K562 (cell line): ENCODE measurements at regions not wholly inside any gene's neighbourhood (a gene's known extent, or its start where the extent isn't known, plus 50 kb on each side); places are given as distances from the start of the nearest gene placed in this dataset.

Source experiments
- ATAC-seq: fragments of 200-7000 bp; cut with Tn5 transposase; 3 replicates; pipeline ENCODE4 v1.9.1; 2020; ENCODE audit warnings: moderate library complexity
- BruUV-seq: library from RNA; stranded (reverse); fragments of 400-500 nt; replicated peaks from 2 replicates; lab custom pipeline; 2021; lab: Mats Ljungman, UMichigan
- CTCF ChIA-PET: fragments of 300-600 bp; formaldehyde crosslinking; extraction: SDS; loops from one replicate; lab custom pipeline; 2021; ENCODE audit warnings: low intra/inter-chr PET ratio; lab: Yijun Ruan, JAX
- POLR2A ChIA-PET: fragments of 300-600, 350-650 bp; sonication (Branson Sonifier 250); formaldehyde crosslinking; extraction: SDS; loops from one replicate; lab custom pipeline; 2021; ENCODE audit warnings: antibody characterized with exemption, inconsistent platforms; lab: Yijun Ruan, JAX
- DNase-seq, 4 experiments: peaks; one replicate each; pipeline versions ENCODE4 v3.0.0 to v3.0.0-alpha.2; 2011 to 2018; ENCODE audit warnings: low spot score in 3 of 4, mixed read lengths in 3 of 4; ENCODE audit errors: extremely low read depth in 1 of 4
- FAIRE-seq: peaks from 2 replicates; lab custom pipeline; 2011; peaks lifted over from hg19 to GRCh38; lab: Jason Lieb, UNC
- H2AFZ ChIP-seq: 2 replicates; pipeline ENCODE4 v1.6.0; 2011; ENCODE audit warnings: low read depth, low read length, control low read depth, inconsistent platforms
- H3K27ac ChIP-seq: fragments of 200-600 bp; 3 replicates; pipeline ENCODE4 v1.8.0; 2011; ENCODE audit warnings: low read depth, mild to moderate bottlenecking, control low read depth, inconsistent platforms, low read length, moderate library complexity, mixed read lengths; ENCODE audit errors: extremely low read depth
- H3K27me3 ChIP-seq, 2 experiments: fragments of 300-600 bp in 1 of 2; 2 replicates in 1 of 2; 3 replicates in 1 of 2; pipeline versions ENCODE4 v1.6.0 to v1.8.0; 2011; ENCODE audit warnings: inconsistent platforms in 2 of 2, low read length in 2 of 2, mild to moderate bottlenecking in 1 of 2, mixed read lengths in 1 of 2, moderate library complexity in 1 of 2; ENCODE audit not compliant: control insufficient read depth in 2 of 2, insufficient read depth in 2 of 2
- H3K36me3 ChIP-seq: fragments of 300-600 bp; 3 replicates; pipeline ENCODE4 v1.8.0; 2011; ENCODE audit warnings: mild to moderate bottlenecking, low read length, inconsistent platforms; ENCODE audit not compliant: control insufficient read depth, insufficient read depth
- H3K4me1 ChIP-seq, 2 experiments: fragments of 200-600 bp in 1 of 2; replicated peaks in 1 of 2; 2 replicates in 1 of 2; 3 replicates in 1 of 2; pipeline versions ENCODE4 v1.5.1 to v1.8.0; 2011; ENCODE audit warnings: inconsistent platforms in 2 of 2, low read length in 2 of 2, mild to moderate bottlenecking in 1 of 2, mixed read lengths in 1 of 2, moderate library complexity in 1 of 2; ENCODE audit not compliant: control insufficient read depth in 2 of 2, insufficient read depth in 2 of 2
- H3K4me2 ChIP-seq: 2 replicates; pipeline ENCODE4 v1.6.1; 2011; ENCODE audit warnings: low read length, control low read depth, inconsistent platforms, mixed read lengths; ENCODE audit not compliant: insufficient read depth
- H3K4me3 ChIP-seq: fragments of 200-600 bp; sonication (generic), shearing (Covaris generic); 2 replicates; pipeline ENCODE4 v1.5.1; 2016; ENCODE audit warnings: control low read depth, inconsistent platforms
- H3K79me2 ChIP-seq: fragments of 200-600 bp; 3 replicates; pipeline ENCODE4 v1.8.0; 2011; ENCODE audit warnings: low read length, inconsistent platforms; ENCODE audit not compliant: control insufficient read depth, insufficient read depth
- H3K9ac ChIP-seq, 2 experiments: 2 replicates each; pipeline versions ENCODE4 v1.6.0 to v1.6.1; 2011; ENCODE audit warnings: low read depth in 2 of 2, low read length in 2 of 2, control low read depth in 1 of 2, inconsistent platforms in 1 of 2, mild to moderate bottlenecking in 1 of 2, mixed read lengths in 1 of 2; ENCODE audit not compliant: insufficient read depth in 1 of 2
- H3K9me1 ChIP-seq: one replicate; pipeline ENCODE4 v1.6.0; 2011; ENCODE audit warnings: inconsistent platforms, mild to moderate bottlenecking, low read length, moderate library complexity; ENCODE audit not compliant: control insufficient read depth, insufficient read depth
- H3K9me3 ChIP-seq: replicated peaks from 2 replicates; pipeline ENCODE4 v1.5.1; 2011; ENCODE audit warnings: low read depth, low read length, inconsistent platforms; ENCODE audit not compliant: control insufficient read depth, insufficient read depth
- H4K20me1 ChIP-seq: replicated peaks from 2 replicates; pipeline ENCODE4 v1.6.1; 2011; ENCODE audit warnings: low read length, inconsistent platforms, mixed read lengths; ENCODE audit not compliant: control insufficient read depth, insufficient read depth
- ETS2 ChIP-seq: IDR thresholded peaks from 2 replicates; pipeline ENCODE4 v1.6.1; 2016; ENCODE audit warnings: borderline replicate concordance, missing genetic modification characterization, mild to moderate bottlenecking, moderate library complexity, missing compliant biosample characterization; ENCODE audit not compliant: poor library complexity, severe bottlenecking
- GABPB2 ChIP-seq: fragments of 250-450 bp; sonication (Bioruptor Pico); conservative IDR thresholded peaks from 2 replicates; pipeline ENCODE4 v1.5.1; 2021; ENCODE audit warnings: mild to moderate bottlenecking
- HDAC8 ChIP-seq: fragments of 450-650 bp; IDR thresholded peaks from 2 replicates; pipeline ENCODE4 v1.6.1; 2016; ENCODE audit warnings: mild to moderate bottlenecking, missing genetic modification characterization, moderate library complexity, missing compliant biosample characterization
- HMGN3 ChIP-seq: IDR thresholded peaks from 2 replicates; pipeline ENCODE4 v1.6.1; 2011; ENCODE audit warnings: borderline replicate concordance, low read depth, mild to moderate bottlenecking, mixed read lengths, low read length; ENCODE audit not compliant: insufficient read length; ENCODE audit errors: extremely low read depth
- HOMEZ ChIP-seq: fragments of 250-450 bp; sonication (Bioruptor Pico); IDR thresholded peaks from 2 replicates; pipeline ENCODE4 v1.4.0; 2020; ENCODE audit warnings: mild to moderate bottlenecking, moderate library complexity
- MTA3 ChIP-seq: fragments of 450-650 bp; formaldehyde crosslinking; IDR thresholded peaks from 2 replicates; pipeline ENCODE4 v1.6.1; 2017; ENCODE audit warnings: mild to moderate bottlenecking, borderline replicate concordance
- MXI1 ChIP-seq: IDR thresholded peaks from 2 replicates; pipeline ENCODE4 v1.6.1; 2011; ENCODE audit warnings: low read depth, mild to moderate bottlenecking, improper control_type of control experiment, low read length
- NCOA1 ChIP-seq: fragments of 450-650 bp; IDR thresholded peaks from 2 replicates; pipeline ENCODE4 v1.6.1; 2016; ENCODE audit warnings: low read depth
- NCOA2 ChIP-seq, 2 experiments: fragments of 450-650 bp; IDR thresholded peaks; 2 replicates each; pipeline ENCODE4 v1.6.1; 2018; ENCODE audit warnings: mild to moderate bottlenecking in 2 of 2, moderate library complexity in 1 of 2; ENCODE audit not compliant: partially characterized antibody in 2 of 2
- NR2C2 ChIP-seq, 2 experiments: fragments of 200-800 bp in 1 of 2; sonication (Bioruptor generic) in 1 of 2; sonication (generic) in 1 of 2; formaldehyde crosslinking in 1 of 2; IDR thresholded peaks; 2 replicates each; pipeline versions ENCODE4 v1.6.1 to v1.8.0; 2016 to 2022; ENCODE audit warnings: mild to moderate bottlenecking in 1 of 2, missing compliant biosample characterization in 1 of 2, missing genetic modification characterization in 1 of 2, missing genetic modification reagents in 1 of 2
- OTX1 ChIP-seq: fragments of 450-650 bp; formaldehyde crosslinking; IDR thresholded peaks from 2 replicates; pipeline ENCODE4 v1.4.0; 2022; ENCODE audit warnings: mild to moderate bottlenecking
- PHB2 ChIP-seq: fragments of 450-650 bp; IDR thresholded peaks from 2 replicates; pipeline ENCODE4 v1.6.1; 2017; ENCODE audit warnings: low read depth
- POLR2G ChIP-seq: fragments of 200-400 bp; formaldehyde crosslinking; IDR thresholded peaks from 2 replicates; pipeline ENCODE4 v1.6.1; 2017; ENCODE audit warnings: low read depth, mild to moderate bottlenecking, antibody characterized with exemption, low read length, moderate library complexity
- SMARCA5 ChIP-seq: fragments of 450-650 bp; IDR thresholded peaks from 2 replicates; pipeline ENCODE4 v1.6.1; 2016
- SP1 ChIP-seq: sonication (generic); formaldehyde crosslinking; IDR thresholded peaks from 2 replicates; pipeline ENCODE4 v1.8.1; 2022; ENCODE audit warnings: mild to moderate bottlenecking, missing genetic modification reagents
- TCF7 ChIP-seq: sonication (generic); IDR thresholded peaks from 2 replicates; pipeline ENCODE4 v1.6.1; 2016; ENCODE audit warnings: antibody characterized with exemption, borderline replicate concordance
- TSHZ1 ChIP-seq: fragments of 250-450 bp; sonication (Bioruptor Pico); IDR thresholded peaks from 2 replicates; pipeline ENCODE4 v1.4.0; 2020; ENCODE audit warnings: mild to moderate bottlenecking, moderate library complexity
- USF1 ChIP-seq: sonication (generic); formaldehyde crosslinking; IDR thresholded peaks from 2 replicates; pipeline ENCODE4 v1.9.0; 2022; ENCODE audit warnings: mild to moderate bottlenecking, missing genetic modification reagents
- ZNF3 ChIP-seq: fragments of 250-450 bp; sonication (Bioruptor Pico); IDR thresholded peaks from 2 replicates; pipeline ENCODE4 v1.5.0; 2021; ENCODE audit warnings: mild to moderate bottlenecking, moderate library complexity
- WGBS: fragments of 100-300 bp; shearing (Covaris generic); methylation state at CpG from one replicate; pipeline ENCODE4 v1.1.6; 2016; ENCODE audit warnings: low coverage, mixed read lengths; ENCODE audit not compliant: insufficient coverage; ENCODE audit errors: missing lambda C conversion rate; 5-methylcytosine and 5-hydroxymethylcytosine counted together
- in situ Hi-C: fragments of 300-500 bp; cut with MboI; formaldehyde crosslinking; loops from 4 replicates; pipeline ENCODE4 v1.15.0; 2018; ENCODE audit warnings: inconsistent platforms, mixed read lengths
- intact Hi-C: fragments of 100-400 bp; cut with micrococcal nuclease; formaldehyde crosslinking; loops from 2 replicates; pipeline ENCODE4 v1.14.2; 2022

- H3K9me3 ChIP-seq: no peaks in the 10 kb centered on the region; the same call in 1 of the 2 replicates
- H3K27me3 ChIP-seq: no peaks in the 10 kb centered on the region
- H3K36me3 ChIP-seq: no peaks in the 10 kb centered on the region
- no peak overlapping the region for H3K4me3 ChIP-seq
- no peak overlapping the region for H3K27ac ChIP-seq
- 2% methylated on average over 19 of the region's 19 CpGs for WGBS
- in situ Hi-C loops (no loop called here), intact Hi-C loops (no loop called here)
- BruUV-seq: no TSS peak
- ATAC-seq: no peak
- no peak overlapping the region for H3K9ac ChIP-seq
- no peak overlapping the region for H3K4me2 ChIP-seq
- POLR2A ChIA-PET: no interaction called here
- no peaks in the 10 kb centered on the region for H4K20me1 ChIP-seq
- TF ChIP-seq POLR2G (no peak), USF1 (CRISPR knock-in tag) (no peak), NCOA1 (no peak), HOMEZ (CRISPR knock-in tag) (no peak), OTX1 (CRISPR knock-in tag) (no peak), SP1 (no peak), TCF7 (no peak), NR2C2 (CRISPR knock-in tag; IDR thresholded peaks at IDR 0.05) (no peak), NR2C2 (tag; IDR thresholded peaks at IDR 0.05) (no peak), HMGN3 (no peak), TSHZ1 (CRISPR knock-in tag) (no peak), MTA3 (no peak), GABPB2 (CRISPR knock-in tag) (no peak), ETS2 (no peak), SMARCA5 (no peak), MXI1 (no peak), PHB2 (no peak), ZNF3 (no peak), HDAC8 (no peak), NCOA2 (IDR thresholded peaks at IDR 0.05; ENCODE audit: partially characterized antibody in 2 of 2) (no peak)
- TF ChIP-seq, all 486 proteins: peak for 0
- no peaks in the 10 kb centered on the region for H3K9me1 ChIP-seq
- no peaks in the 10 kb centered on the region for H3K4me1 ChIP-seq
- CTCF ChIA-PET: no interaction called here
- DNase-seq (no peak), FAIRE-seq (no peak)
- H3K79me2 ChIP-seq: no peaks in the 10 kb centered on the region
- H2AFZ ChIP-seq: no peak overlapping the region
Observed at GRCh38 chr5:44974813-44975212, 166.1 kb downstream of the MRPS30 start.
